ENCODE measurements at regions not wholly inside any gene's neighbourhood (a gene's known extent, or its start where the extent isn't known, plus 50 kb on each side); places are given as distances from the start of the nearest gene placed in this dataset.
"Not testable (repeated sequence)": the region's sequence is repeated elsewhere in the genome, so short reads cannot be mapped to it uniquely, and the experiment has no call there.

GRCh38 chr1:208479435-208479834 is 235.3 kb upstream of the PLXNA2 start:
- BruUV-seq (replicated peaks) = no TSS peak
- Histone ChIP-seq H3K36me3 (ENCODE audit: low read depth) (no peaks in the 10 kb centered on the region), H3K4me1 (replicated peaks; ENCODE audit: insufficient read depth) (no peaks in the 10 kb centered on the region), H3K4me3 (no peak overlapping the region), H4K20me1 (ENCODE audit: insufficient read depth) (no peaks in the 10 kb centered on the region), H3K9me2 (ENCODE audit: insufficient read depth) (no peaks in the 10 kb centered on the region), H3K4me2 (no peak overlapping the region), H3K27me3 (ENCODE audit: insufficient read depth, low read depth) (peaks cover 32% of the 10 kb centered on the region), H3F3A (ENCODE audit: insufficient read depth, low read depth) (no peaks in the 10 kb centered on the region), H2AFZ (no peak overlapping the region), H3K27ac (no peak overlapping the region), H3K9me3 (ENCODE audit: insufficient read depth, low read depth) (no peaks in the 10 kb centered on the region), H3K79me2 (ENCODE audit: low read depth) (no peaks in the 10 kb centered on the region)
- TF ChIP-seq CTCF (conservative IDR thresholded peaks at IDR 0.05) = no peak
- TF ChIP-seq EZH2 (IDR thresholded peaks at IDR 0.05; ENCODE audit: low read depth) = no peak
- no peak for DNase-seq
- CTCF ChIA-PET = no interaction called here
- intact Hi-C loops (cut with micrococcal nuclease; ENCODE audit: unreplicated experiment) = no loop called here
- POLR2A ChIA-PET (ENCODE audit: unreplicated experiment) = no interaction called here

- Histone ChIP-seq H3K79me2 (ENCODE audit: low read depth) (no peaks in the 10 kb centered on the region), H3K9me2 (ENCODE audit: insufficient read depth) (no peaks in the 10 kb centered on the region), H3K9me3 (ENCODE audit: insufficient read depth, low read depth) (no peaks in the 10 kb centered on the region), H3K27ac (no peak overlapping the region), H3K4me3 (no peak overlapping the region), H3K36me3 (ENCODE audit: low read depth) (no peaks in the 10 kb centered on the region), H3K4me1 (replicated peaks; ENCODE audit: insufficient read depth) (no peaks in the 10 kb centered on the region), H2AFZ (no peak overlapping the region), H3K4me2 (no peak overlapping the region), H4K20me1 (ENCODE audit: insufficient read depth) (no peaks in the 10 kb centered on the region), H3F3A (ENCODE audit: insufficient read depth, low read depth) (no peaks in the 10 kb centered on the region), H3K27me3 (ENCODE audit: insufficient read depth, low read depth) (peaks cover 9% of the 10 kb centered on the region; the same call in 1 of the 2 replicates)
- DNase-seq = no peak
- CTCF ChIA-PET = no interaction called here
- POLR2A ChIA-PET (ENCODE audit: unreplicated experiment) = no interaction called here
- intact Hi-C loops (cut with micrococcal nuclease; ENCODE audit: unreplicated experiment) = loop anchor here (10.0 kb wide), 1 partner anchor 59 kb away; no protein-coding TSS in a partner anchor
- TF ChIP-seq EZH2 (IDR thresholded peaks at IDR 0.05; ENCODE audit: low read depth) (no peak), CTCF (conservative IDR thresholded peaks at IDR 0.05) (no peak)
- no TSS peak for BruUV-seq (replicated peaks)
Measured at GRCh38 chr1:208485512-208485911, 241.3 kb upstream of the PLXNA2 start.

GRCh38 chr1:208486677-208487076 is 242.5 kb upstream of the PLXNA2 start:
- Histone ChIP-seq H3K4me3 (no peak overlapping the region), H3K9me2 (ENCODE audit: insufficient read depth) (no peaks in the 10 kb centered on the region), H4K20me1 (ENCODE audit: insufficient read depth) (0 out of 2 replicates have a peak, but pooled peaks cover 4% of the 10 kb centered on the region), H3K36me3 (ENCODE audit: low read depth) (no peaks in the 10 kb centered on the region), H3K4me2 (no peak overlapping the region), H3K4me1 (replicated peaks; ENCODE audit: insufficient read depth) (no peaks in the 10 kb centered on the region), H3F3A (ENCODE audit: insufficient read depth, low read depth) (no peaks in the 10 kb centered on the region), H3K27ac (no peak overlapping the region), H3K9me3 (ENCODE audit: insufficient read depth, low read depth) (no peaks in the 10 kb centered on the region), H3K27me3 (ENCODE audit: insufficient read depth, low read depth) (peaks cover 9% of the 10 kb centered on the region; the same call in 1 of the 2 replicates), H2AFZ (no peak overlapping the region), H3K79me2 (ENCODE audit: low read depth) (no peaks in the 10 kb centered on the region)
- DNase-seq = no peak
- BruUV-seq (replicated peaks) = no TSS peak
- ChIA-PET POLR2A (ENCODE audit: unreplicated experiment) (no interaction called here), CTCF (no interaction called here)
- TF ChIP-seq EZH2 (IDR thresholded peaks at IDR 0.05; ENCODE audit: low read depth) (no peak), CTCF (conservative IDR thresholded peaks at IDR 0.05) (no peak)
- intact Hi-C loops (cut with micrococcal nuclease; ENCODE audit: unreplicated experiment) = loop anchor here (10.0 kb wide), 1 partner anchor 58 kb away; no protein-coding TSS in a partner anchor

- H3K4me2 ChIP-seq; CTCF ChIA-PET; H3K9me3 ChIP-seq (ENCODE audit: insufficient read depth, low read depth); H3K4me1 ChIP-seq (replicated peaks; ENCODE audit: insufficient read depth); H3K4me3 ChIP-seq; H4K20me1 ChIP-seq (ENCODE audit: insufficient read depth); H2AFZ ChIP-seq; DNase-seq; H3K27me3 ChIP-seq (ENCODE audit: insufficient read depth, low read depth); H3K79me2 ChIP-seq (ENCODE audit: low read depth); H3K36me3 ChIP-seq (ENCODE audit: low read depth); POLR2A ChIA-PET (ENCODE audit: unreplicated experiment); H3K9me2 ChIP-seq (ENCODE audit: insufficient read depth); H3F3A ChIP-seq (ENCODE audit: insufficient read depth, low read depth); BruUV-seq (replicated peaks); H3K27ac ChIP-seq: not testable (repeated sequence)
- intact Hi-C loops (cut with micrococcal nuclease; ENCODE audit: unreplicated experiment) = loop anchor here (10.0 kb wide), 1 partner anchor 56 kb away; no protein-coding TSS in a partner anchor
Measured at GRCh38 chr1:208488432-208488831, 244.2 kb upstream of the PLXNA2 start.

Measured in PC-9 (cell line).